Right atrium auricular region (tissue), 2 donors: ENCODE measurements at regions not wholly inside any gene's neighbourhood (a gene's known extent, or its start where the extent isn't known, plus 50 kb on each side); places are given as distances from the start of the nearest gene placed in this dataset.
"Not testable (repeated sequence)": the region's sequence is repeated elsewhere in the genome, so short reads cannot be mapped to it uniquely, and the experiment has no call there.

Experiments used
- DNase-seq: peaks from one replicate; pipeline ENCODE4 v3.0.0-alpha.2; 2019; ENCODE audit warnings: low spot score
- H3K27ac ChIP-seq, 2 donors: fragments of 200-600 bp; sonication (generic); 1 replicate in 1 of 2; 2 replicates in 1 of 2; pipeline ENCODE4 v1.5.1; 2016 to 2019
- H3K27me3 ChIP-seq, 2 donors: fragments of 200-600 bp; sonication (generic); one replicate each; pipeline versions ENCODE4 v1.5.1 to v1.6.0; 2017 to 2019
- H3K36me3 ChIP-seq: fragments of 200-600 bp; sonication (generic); one replicate; pipeline ENCODE4 v1.5.1; 2016
- H3K4me1 ChIP-seq, 2 donors: fragments of 200-600 bp; sonication (generic); one replicate each; pipeline versions ENCODE4 v1.5.1 to v1.6.0; 2017 to 2019
- H3K4me3 ChIP-seq, 2 donors: fragments of 200-600 bp; sonication (generic); 1 replicate in 1 of 2; 2 replicates in 1 of 2; pipeline ENCODE4 v1.5.1; 2017 to 2019; ENCODE audit warnings: mild to moderate bottlenecking in 1 of 2, moderate library complexity in 1 of 2
- H3K9me3 ChIP-seq, 2 donors: fragments of 200-600 bp; sonication (generic); one replicate each; pipeline ENCODE4 v1.5.1; 2019
- CTCF ChIP-seq, 2 donors: fragments of 200-600 bp; sonication (generic); IDR thresholded peaks; one replicate each; pipeline ENCODE4 v1.5.1; 2019; ENCODE audit warnings: antibody characterized with exemption in 2 of 2

GRCh38 chr12:46983393-46983793 is 96.0 kb upstream of the PCED1B start:
- H3K36me3 ChIP-seq = no peaks in the 10 kb centered on the region
- no peak for TF ChIP-seq CTCF (IDR thresholded peaks at IDR 0.05)
- DNase-seq = no peak
- H3K27ac ChIP-seq = no peak overlapping the region
- no peak overlapping the region for H3K4me3 ChIP-seq
- H3K4me1 ChIP-seq = no peaks in the 10 kb centered on the region
- H3K9me3 ChIP-seq = no peaks in the 10 kb centered on the region
- H3K27me3 ChIP-seq = no peaks in the 10 kb centered on the region

GRCh38 chr12:46983959-46984841 is 95.2 kb upstream of the PCED1B start:
- Histone ChIP-seq H3K27me3 (no peaks in the 10 kb centered on the region), H3K4me3 (no peak overlapping the region), H3K9me3 (peaks cover 0 to under 1% of the 10 kb centered on the region in 2 donors), H3K36me3 (no peaks in the 10 kb centered on the region), H3K27ac (no peak overlapping the region), H3K4me1 (no peaks in the 10 kb centered on the region)
- no peak for DNase-seq
- TF ChIP-seq CTCF (IDR thresholded peaks at IDR 0.05) = peak; percentile 51 to 78

- H3K27ac ChIP-seq = no peak overlapping the region
- no peak for TF ChIP-seq CTCF (IDR thresholded peaks at IDR 0.05)
- H3K4me3 ChIP-seq = no peak overlapping the region
- no peak for DNase-seq
- H3K9me3 ChIP-seq = peaks cover 0 to 11% of the 10 kb centered on the region in 2 donors
- no peaks in the 10 kb centered on the region for H3K36me3 ChIP-seq
- no peaks in the 10 kb centered on the region for H3K4me1 ChIP-seq
- no peaks in the 10 kb centered on the region for H3K27me3 ChIP-seq
These were observed 93.6 kb upstream of the PCED1B start for GRCh38 chr12:46985816-46986215.

GRCh38 chr12:46988122-46988521 is 91.3 kb upstream of the PCED1B start:
- not testable (repeated sequence) for H3K4me1 ChIP-seq, H3K27ac ChIP-seq, DNase-seq, H3K27me3 ChIP-seq, H3K36me3 ChIP-seq, H3K4me3 ChIP-seq
- peaks cover 0 to 18% of the 10 kb centered on the region in 2 donors for H3K9me3 ChIP-seq

- Histone ChIP-seq H3K27ac (no peak overlapping the region), H3K36me3 (no peaks in the 10 kb centered on the region), H3K9me3 (peaks cover 0 to 18% of the 10 kb centered on the region in 2 donors), H3K4me3 (no peak overlapping the region), H3K27me3 (no peaks in the 10 kb centered on the region), H3K4me1 (no peaks in the 10 kb centered on the region)
- DNase-seq = no peak
- TF ChIP-seq CTCF (IDR thresholded peaks at IDR 0.05) = no peak
These were observed 89.2 kb upstream of the PCED1B start for GRCh38 chr12:46990211-46990610.

GRCh38 chr12:46992051-46992450 is 87.4 kb upstream of the PCED1B start:
- peaks cover 0 to 18% of the 10 kb centered on the region in 2 donors for H3K9me3 ChIP-seq
- H3K4me3 ChIP-seq, H3K27ac ChIP-seq, H3K27me3 ChIP-seq, H3K4me1 ChIP-seq, DNase-seq, H3K36me3 ChIP-seq: not testable (repeated sequence)
